ENCODE measurements at regions not wholly inside any gene's neighbourhood (a gene's known extent, or its start where the extent isn't known, plus 50 kb on each side); places are given as distances from the start of the nearest gene placed in this dataset.

DNA sequence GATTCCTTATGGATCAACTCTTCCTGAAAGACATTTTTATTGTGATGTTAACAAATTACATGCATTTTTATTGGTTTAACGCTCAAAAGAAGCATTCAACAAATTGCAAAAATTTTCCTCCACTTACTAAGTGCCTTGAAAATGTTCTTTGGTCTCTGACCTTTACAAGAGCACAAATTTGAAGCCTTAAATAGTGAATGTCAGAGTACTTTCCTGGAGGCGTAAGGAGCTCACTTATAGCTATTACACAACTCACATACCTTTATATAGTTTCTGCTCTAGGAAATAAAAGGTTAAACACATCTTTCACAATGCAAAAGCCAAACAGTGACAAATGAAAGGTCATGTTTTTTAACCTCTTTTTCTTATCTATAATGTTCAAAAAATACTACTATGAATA, 405.7 kb upstream of the ZNF804A start:
- TF ChIP-seq, protein P1, sequence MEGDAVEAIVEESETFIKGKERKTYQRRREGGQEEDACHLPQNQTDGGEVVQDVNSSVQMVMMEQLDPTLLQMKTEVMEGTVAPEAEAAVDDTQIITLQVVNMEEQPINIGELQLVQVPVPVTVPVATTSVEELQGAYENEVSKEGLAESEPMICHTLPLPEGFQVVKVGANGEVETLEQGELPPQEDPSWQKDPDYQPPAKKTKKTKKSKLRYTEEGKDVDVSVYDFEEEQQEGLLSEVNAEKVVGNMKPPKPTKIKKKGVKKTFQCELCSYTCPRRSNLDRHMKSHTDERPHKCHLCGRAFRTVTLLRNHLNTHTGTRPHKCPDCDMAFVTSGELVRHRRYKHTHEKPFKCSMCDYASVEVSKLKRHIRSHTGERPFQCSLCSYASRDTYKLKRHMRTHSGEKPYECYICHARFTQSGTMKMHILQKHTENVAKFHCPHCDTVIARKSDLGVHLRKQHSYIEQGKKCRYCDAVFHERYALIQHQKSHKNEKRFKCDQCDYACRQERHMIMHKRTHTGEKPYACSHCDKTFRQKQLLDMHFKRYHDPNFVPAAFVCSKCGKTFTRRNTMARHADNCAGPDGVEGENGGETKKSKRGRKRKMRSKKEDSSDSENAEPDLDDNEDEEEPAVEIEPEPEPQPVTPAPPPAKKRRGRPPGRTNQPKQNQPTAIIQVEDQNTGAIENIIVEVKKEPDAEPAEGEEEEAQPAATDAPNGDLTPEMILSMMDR (IDR thresholded peaks at IDR 0.05), result no peak
- no peak for TF ChIP-seq TCF12 (IDR thresholded peaks at IDR 0.05)
- TF ChIP-seq NFIC (IDR thresholded peaks at IDR 0.05; ENCODE audit: borderline replicate concordance), result no peak

All from SK-N-SH (cell line).